GM12878 (cell line): ENCODE measurements at regions not wholly inside any gene's neighbourhood (a gene's known extent, or its start where the extent isn't known, plus 50 kb on each side); places are given as distances from the start of the nearest gene placed in this dataset.

Experiments used
- ATAC-seq: fragments of 200-7000 bp; cut with Tn5 transposase; 3 replicates; pipeline ENCODE4 v1.9.1; 2020; ENCODE audit warnings: mild to moderate bottlenecking, moderate library complexity
- BruUV-seq: library from RNA; stranded (reverse); fragments of 400-500 nt; replicated peaks from 2 replicates; lab custom pipeline; 2021; lab: Mats Ljungman, UMichigan
- CTCF ChIA-PET: fragments of 300-600 bp; sonication (Branson Sonifier 250); formaldehyde crosslinking; extraction: SDS; loops from one replicate; lab custom pipeline; 2021; ENCODE audit warnings: inconsistent platforms; lab: Yijun Ruan, JAX
- POLR2A ChIA-PET: fragments of 350-600 bp; formaldehyde crosslinking; extraction: SDS; loops from one replicate; lab custom pipeline; 2021; ENCODE audit warnings: inconsistent platforms; lab: Charles Lee
- RAD21 ChIA-PET: fragments of 300-600 bp; sonication (Branson Sonifier 250); formaldehyde crosslinking; loops from one replicate; lab custom pipeline; 2023; ENCODE audit warnings: antibody characterized with exemption; ENCODE audit not compliant: unreplicated experiment; lab: Charles Lee
- SMC1A ChIA-PET: fragments of 300-600 bp; sonication (Branson Sonifier 250); formaldehyde crosslinking; loops from one replicate; lab custom pipeline; 2023; ENCODE audit not compliant: unreplicated experiment, uncharacterized antibody; lab: Charles Lee
- DNase-seq: peaks from one replicate; pipeline ENCODE4 v3.0.0-alpha.2; 2011; ENCODE audit warnings: low read depth, low spot score
- FAIRE-seq: peaks from 3 replicates; lab custom pipeline; 2011; peaks lifted over from hg19 to GRCh38; lab: Jason Lieb, UNC
- H2AFZ ChIP-seq: 2 replicates; pipeline ENCODE4 v1.6.0; 2011; ENCODE audit warnings: low read depth, low read length, control low read depth; ENCODE audit not compliant: control insufficient read depth
- H3K27ac ChIP-seq: 2 replicates; pipeline ENCODE4 v1.5.1; 2011; ENCODE audit warnings: control low read depth; ENCODE audit not compliant: control insufficient read depth, insufficient read depth
- H3K27me3 ChIP-seq, 2 experiments: replicated peaks in 1 of 2; 2 replicates each; pipeline versions ENCODE4 v1.6.0 to v1.6.1; 2011; ENCODE audit warnings: low read length in 1 of 2; ENCODE audit not compliant: control insufficient read depth in 2 of 2, insufficient read depth in 2 of 2
- H3K36me3 ChIP-seq, 2 experiments: 2 replicates each; pipeline ENCODE4 v1.5.1; 2011; ENCODE audit warnings: low read length in 1 of 2; ENCODE audit not compliant: control insufficient read depth in 2 of 2, insufficient read depth in 2 of 2
- H3K4me1 ChIP-seq: 2 replicates; pipeline ENCODE4 v1.6.1; 2011; ENCODE audit warnings: mild to moderate bottlenecking, low read length, moderate library complexity, mixed read lengths; ENCODE audit not compliant: control insufficient read depth, insufficient read depth
- H3K4me2 ChIP-seq: 2 replicates; pipeline ENCODE4 v1.6.0; 2011; ENCODE audit warnings: control low read depth; ENCODE audit not compliant: control insufficient read depth, insufficient read depth
- H3K4me3 ChIP-seq: fragments of 200-600 bp; sonication (generic); 2 replicates; pipeline ENCODE4 v1.5.1; 2016
- H3K79me2 ChIP-seq: 2 replicates; pipeline ENCODE4 v1.6.0; 2011; ENCODE audit warnings: low read length; ENCODE audit not compliant: control insufficient read depth, insufficient read depth
- H3K9ac ChIP-seq: 2 replicates; pipeline ENCODE4 v1.8.0; 2011; ENCODE audit warnings: low read length, control low read depth, mixed read lengths; ENCODE audit not compliant: control insufficient read depth, insufficient read depth
- H3K9me3 ChIP-seq: replicated peaks from 3 replicates; pipeline ENCODE4 v1.5.1; 2011; ENCODE audit warnings: mild to moderate bottlenecking, low read length; ENCODE audit not compliant: control insufficient read depth, insufficient read depth
- H4K20me1 ChIP-seq: 2 replicates; pipeline ENCODE4 v1.6.0; 2011; ENCODE audit not compliant: control insufficient read depth, insufficient read depth
- BCL3 ChIP-seq: IDR thresholded peaks from 2 replicates; pipeline ENCODE4 v1.6.1; 2011; ENCODE audit warnings: borderline replicate concordance, low read depth, mild to moderate bottlenecking, moderate library complexity, low read length; ENCODE audit not compliant: insufficient read depth, poor library complexity, severe bottlenecking
- JUNB ChIP-seq: IDR thresholded peaks from 2 replicates; pipeline ENCODE4 v1.6.1; 2016; ENCODE audit warnings: antibody characterized with exemption, mild to moderate bottlenecking
- MYB ChIP-seq: fragments of 150-350 bp; IDR thresholded peaks from 2 replicates; pipeline ENCODE4 v1.6.1; 2014; ENCODE audit warnings: mild to moderate bottlenecking, low read depth, low read length, borderline replicate concordance
- PAX8 ChIP-seq: fragments of 450-650 bp; IDR thresholded peaks from 2 replicates; pipeline ENCODE4 v1.6.1; 2017; ENCODE audit warnings: mild to moderate bottlenecking, moderate library complexity
- RFX5 ChIP-seq: IDR thresholded peaks from 2 replicates; pipeline ENCODE4 v1.6.1; 2011; ENCODE audit warnings: low read depth, low read length, improper control_type of control experiment
- SKIL ChIP-seq: fragments of 450-650 bp; IDR thresholded peaks from 2 replicates; pipeline ENCODE4 v1.6.1; 2017; ENCODE audit warnings: mild to moderate bottlenecking, low read depth, inconsistent platforms; ENCODE audit not compliant: poor library complexity, severe bottlenecking
- SUPT20H ChIP-seq: IDR thresholded peaks from 2 replicates; pipeline ENCODE4 v1.6.1; 2011; ENCODE audit warnings: low read depth, mild to moderate bottlenecking, low read length, moderate library complexity, borderline replicate concordance; ENCODE audit not compliant: control insufficient read depth
- WRNIP1 ChIP-seq: IDR thresholded peaks from 2 replicates; pipeline ENCODE4 v1.6.1; 2011; ENCODE audit warnings: low read depth, low read length, improper control_type of control experiment, borderline replicate concordance
- ZBTB11 ChIP-seq: fragments of 450-650 bp; formaldehyde crosslinking; IDR thresholded peaks from 2 replicates; pipeline ENCODE4 v1.5.0; 2022; ENCODE audit warnings: mild to moderate bottlenecking, missing genetic modification characterization
- ZNF687 ChIP-seq: fragments of 450-650 bp; IDR thresholded peaks from 2 replicates; pipeline ENCODE4 v1.6.1; 2017; ENCODE audit warnings: mild to moderate bottlenecking, moderate library complexity
- WGBS: methylation state at CpG from one replicate; pipeline ENCODE4 v1.1.6; 2016; ENCODE audit warnings: low lambda C conversion rate; ENCODE audit not compliant: insufficient replicate concordance, insufficient coverage; ENCODE audit errors: missing lambda C conversion rate; 5-methylcytosine and 5-hydroxymethylcytosine counted together
- in situ Hi-C: fragments of 300-500 bp; cut with MboI; formaldehyde crosslinking; loops from 9 replicates; pipeline ENCODE4 v1.14.3; 2018; ENCODE audit warnings: mixed read lengths
- intact Hi-C: fragments of 100-400 bp; cut with micrococcal nuclease; formaldehyde crosslinking; loops from one replicate; pipeline ENCODE4 v1.14.2; 2022; ENCODE audit not compliant: unreplicated experiment

- H3K79me2 ChIP-seq: no peaks in the 10 kb centered on the region
- TF ChIP-seq SUPT20H: no peak
- no peak for TF ChIP-seq BCL3
- TF ChIP-seq PAX8: no peak
- no peak for TF ChIP-seq JUNB
- no peak for TF ChIP-seq RFX5
- TF ChIP-seq ZNF687: no peak
- TF ChIP-seq WRNIP1: no peak
- no peak for TF ChIP-seq SKIL
- TF ChIP-seq MYB: no peak
- no peak for TF ChIP-seq ZBTB11 (CRISPR knock-in tag)
- TF ChIP-seq, all 136 proteins: peak for 0
- FAIRE-seq (no peak), DNase-seq (no peak), ATAC-seq (no peak)
- Histone ChIP-seq H3K36me3 (no peaks in the 10 kb centered on the region), H3K4me3 (no peak overlapping the region), H2AFZ (no peak overlapping the region), H3K4me1 (no peaks in the 10 kb centered on the region), H4K20me1 (no peaks in the 10 kb centered on the region), H3K27me3 (no peaks in the 10 kb centered on the region), H3K27ac (no peak overlapping the region), H3K4me2 (no peak overlapping the region), H3K9me3 (no peaks in the 10 kb centered on the region), H3K9ac (no peak overlapping the region)
- ChIA-PET CTCF (interaction anchor here (1.0 to 1.8 kb wide), 3 partner anchors 11 to 76 kb away, joined by 5 to 6 read pairs (median 6); no protein-coding TSS in a partner anchor), SMC1A (interaction anchor here (1.1 to 2.7 kb wide), 3 partner anchors 11 to 75 kb away, joined by 3 to 13 read pairs (median 3); no protein-coding TSS in a partner anchor), RAD21 (interaction anchor here (1.4 to 1.5 kb wide), 3 partner anchors 25 to 80 kb away, joined by 3 to 6 read pairs (median 4); no protein-coding TSS in a partner anchor), POLR2A (no interaction called here)
- 0% methylated on average over 2 of the region's 2 CpGs for WGBS
- intact Hi-C loops: no loop called here
- no TSS peak for BruUV-seq
- in situ Hi-C loops: no loop called here
These were observed 1511.2 kb upstream of the CDH9 start for GRCh38 chr5:28549588-28549987.
